Esophagus squamous epithelium (tissue), 4 donors: ENCODE measurements at regions not wholly inside any gene's neighbourhood (a gene's known extent, or its start where the extent isn't known, plus 50 kb on each side); places are given as distances from the start of the nearest gene placed in this dataset.

Experiments used
- POLR2A ChIP-seq, 4 donors: fragments of 450-650 bp; IDR thresholded peaks; one replicate each; pipeline ENCODE4 v1.6.1; 2017; ENCODE audit warnings: antibody characterized with exemption in 4 of 4, mild to moderate bottlenecking in 4 of 4, moderate library complexity in 3 of 4
- TF ChIP-seq, protein P1 (sequence below), 6 experiments: fragments of 450-650 bp in 4 of 6; fragments of 200-600 bp in 2 of 6; sonication (generic) in 2 of 6; IDR thresholded peaks; one replicate each; pipeline ENCODE4 v1.5.1; 2016 to 2019; ENCODE audit warnings: antibody characterized with exemption in 6 of 6, mild to moderate bottlenecking in 4 of 6, moderate library complexity in 4 of 6

DNA sequence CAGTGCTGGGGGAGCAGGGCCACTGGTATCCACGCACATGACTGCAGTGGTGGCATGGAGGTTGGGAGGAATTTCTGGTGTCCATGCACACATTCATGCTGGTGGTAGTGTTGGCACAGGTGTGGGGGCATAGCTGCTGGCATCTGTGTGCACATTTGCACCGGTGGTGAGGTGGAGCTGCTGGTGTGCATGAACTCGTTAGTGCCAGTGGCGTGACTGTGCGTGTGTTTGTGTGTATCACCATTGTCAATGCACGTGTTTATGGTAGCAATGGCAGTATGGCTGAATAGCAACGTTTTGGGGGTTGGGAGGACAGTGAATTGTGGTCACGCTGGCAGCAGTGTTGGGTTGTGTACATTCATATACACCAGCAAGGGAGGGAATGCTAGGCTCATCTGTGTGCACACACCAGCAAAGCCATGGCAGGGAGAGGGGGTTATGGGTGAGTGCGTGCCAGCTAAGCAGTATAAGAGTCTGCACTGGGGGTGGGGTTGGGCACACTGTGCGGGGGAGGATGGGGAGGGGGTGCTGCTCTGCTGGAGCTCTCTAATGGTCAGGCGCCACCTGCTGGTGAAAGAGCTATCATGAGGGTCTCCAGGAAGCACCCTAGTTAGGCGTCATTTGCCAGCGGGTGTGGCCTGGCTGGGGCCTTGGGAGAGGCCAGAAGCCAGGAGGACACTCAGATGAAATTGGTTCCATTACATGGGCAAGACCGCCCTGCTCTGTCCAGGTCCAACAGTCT, 626.1 kb upstream of the ID4 start:
- TF ChIP-seq, protein P1, sequence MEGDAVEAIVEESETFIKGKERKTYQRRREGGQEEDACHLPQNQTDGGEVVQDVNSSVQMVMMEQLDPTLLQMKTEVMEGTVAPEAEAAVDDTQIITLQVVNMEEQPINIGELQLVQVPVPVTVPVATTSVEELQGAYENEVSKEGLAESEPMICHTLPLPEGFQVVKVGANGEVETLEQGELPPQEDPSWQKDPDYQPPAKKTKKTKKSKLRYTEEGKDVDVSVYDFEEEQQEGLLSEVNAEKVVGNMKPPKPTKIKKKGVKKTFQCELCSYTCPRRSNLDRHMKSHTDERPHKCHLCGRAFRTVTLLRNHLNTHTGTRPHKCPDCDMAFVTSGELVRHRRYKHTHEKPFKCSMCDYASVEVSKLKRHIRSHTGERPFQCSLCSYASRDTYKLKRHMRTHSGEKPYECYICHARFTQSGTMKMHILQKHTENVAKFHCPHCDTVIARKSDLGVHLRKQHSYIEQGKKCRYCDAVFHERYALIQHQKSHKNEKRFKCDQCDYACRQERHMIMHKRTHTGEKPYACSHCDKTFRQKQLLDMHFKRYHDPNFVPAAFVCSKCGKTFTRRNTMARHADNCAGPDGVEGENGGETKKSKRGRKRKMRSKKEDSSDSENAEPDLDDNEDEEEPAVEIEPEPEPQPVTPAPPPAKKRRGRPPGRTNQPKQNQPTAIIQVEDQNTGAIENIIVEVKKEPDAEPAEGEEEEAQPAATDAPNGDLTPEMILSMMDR (IDR thresholded peaks at IDR 0.05), result no peak
- TF ChIP-seq POLR2A (IDR thresholded peaks at IDR 0.05), result no peak
